Activated CD8-positive, alpha-beta memory T cell treated with anti-CD3 and anti-CD28 coated beads, Interleukin-2, amount 10 ng/mL, durations not matched to agents 7 days and 5 days (primary cell): ENCODE measurements at regions not wholly inside any gene's neighbourhood (a gene's known extent, or its start where the extent isn't known, plus 50 kb on each side); places are given as distances from the start of the nearest gene placed in this dataset.
"Not testable (repeated sequence)": the region's sequence is repeated elsewhere in the genome, so short reads cannot be mapped to it uniquely, and the experiment has no call there.

Experiments used
- ATAC-seq: fragments of 150-1000 bp; cut with Tn5 transposase; one replicate; pipeline ENCODE4 v1.10.0; 2021; ENCODE audit warnings: moderate library complexity
- CTCF ChIA-PET: fragments of 350-600 bp; sonication (Branson Sonifier 250); formaldehyde crosslinking; loops from one replicate; lab custom pipeline; 2021; ENCODE audit warnings: antibody characterized with exemption; lab: Charles Lee
- DNase-seq: peaks from one replicate; pipeline ENCODE4 v3.0.0-alpha.2; 2020
- H3K27ac Mint-ChIP-seq: one replicate; pipeline ENCODE4 v1.8.0; 2021; ENCODE audit warnings: mild to moderate bottlenecking, mixed read lengths
- H3K27me3 Mint-ChIP-seq: one replicate; pipeline ENCODE4 v1.8.0; 2021; ENCODE audit warnings: mixed read lengths
- H3K36me3 Mint-ChIP-seq: one replicate; pipeline ENCODE4 v1.8.0; 2021; ENCODE audit warnings: mild to moderate bottlenecking, mixed read lengths
- H3K4me1 Mint-ChIP-seq: one replicate; pipeline ENCODE4 v1.8.0; 2021; ENCODE audit warnings: mixed read lengths
- H3K4me3 Mint-ChIP-seq: one replicate; pipeline ENCODE4 v1.8.0; 2021; ENCODE audit warnings: mild to moderate bottlenecking, moderate library complexity, mixed read lengths
- H3K9me3 Mint-ChIP-seq: one replicate; pipeline ENCODE4 v1.8.0; 2022; ENCODE audit warnings: low read depth, mixed read lengths

DNA sequence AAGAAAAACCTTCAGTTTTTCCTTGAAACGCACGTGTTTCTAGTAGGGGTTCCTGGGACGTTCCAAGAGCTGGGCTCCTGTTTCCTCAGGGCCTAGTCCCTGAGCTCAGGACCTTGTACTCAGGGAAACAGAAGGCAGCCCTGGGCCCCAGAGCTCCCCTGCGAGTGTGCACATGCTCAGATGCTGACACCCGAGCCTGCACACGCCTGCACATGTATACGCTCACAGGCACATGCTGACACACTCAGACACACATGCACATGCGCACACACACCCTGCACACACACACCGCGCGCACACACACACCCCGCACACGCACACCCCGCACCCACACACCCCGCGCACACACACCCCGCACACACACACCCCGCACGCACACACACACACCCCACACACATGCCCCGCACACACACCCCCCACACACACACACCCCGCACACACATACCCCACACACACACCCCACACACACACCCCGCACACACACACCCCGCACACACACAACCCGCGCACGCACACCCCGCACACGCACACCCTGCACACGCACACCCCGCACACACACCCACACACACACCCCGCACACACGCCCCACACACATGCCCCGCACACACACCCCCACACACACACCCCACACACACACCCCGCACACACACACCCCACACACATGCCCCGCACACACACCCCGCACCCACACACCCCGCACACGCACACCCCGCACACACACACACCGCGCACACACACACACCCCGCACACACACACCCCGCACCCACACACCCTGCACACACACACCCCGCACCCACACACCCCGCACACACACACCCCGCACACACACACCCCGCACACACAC, 52.2 kb downstream of the CALML3 start:
- peaks cover 16% of the 10 kb centered on the region for H3K27me3 Mint-ChIP-seq
- H3K36me3 Mint-ChIP-seq: no peaks in the 10 kb centered on the region
- no peak for ATAC-seq
- CTCF ChIA-PET: no interaction called here
- no peaks in the 10 kb centered on the region for H3K9me3 Mint-ChIP-seq
- no peak overlapping the region for H3K4me3 Mint-ChIP-seq
- no peak overlapping the region for H3K27ac Mint-ChIP-seq
- H3K4me1 Mint-ChIP-seq: no peaks in the 10 kb centered on the region
- DNase-seq: no peak

DNA sequence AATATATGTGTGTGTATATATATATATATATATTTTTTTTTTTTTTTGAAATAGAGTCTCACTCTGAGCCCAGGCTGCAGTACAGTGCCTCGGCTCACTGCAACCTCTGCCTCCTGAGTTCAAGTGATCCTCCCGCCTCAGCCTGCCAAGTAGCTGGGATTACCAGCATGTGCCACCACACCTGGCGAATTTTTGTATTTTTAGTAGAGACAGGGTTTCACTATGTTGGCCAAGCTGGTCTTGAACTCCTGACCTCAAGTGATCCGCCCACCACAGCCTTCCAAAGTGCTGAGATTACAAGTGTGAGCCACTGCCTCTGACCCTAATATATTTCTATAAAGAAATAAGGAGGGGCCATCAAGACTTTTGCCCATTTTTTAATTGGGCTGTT, 55.3 kb downstream of the CALML3 start:
- H3K4me3 Mint-ChIP-seq, H3K4me1 Mint-ChIP-seq, ATAC-seq, DNase-seq, H3K36me3 Mint-ChIP-seq, H3K9me3 Mint-ChIP-seq, CTCF ChIA-PET, H3K27ac Mint-ChIP-seq: not testable (repeated sequence)
- peaks cover 32% of the 10 kb centered on the region for H3K27me3 Mint-ChIP-seq

- Mint-ChIP-seq H3K4me1 (no peaks in the 10 kb centered on the region), H3K27ac (no peak overlapping the region), H3K4me3 (no peak overlapping the region), H3K27me3 (peaks cover 46% of the 10 kb centered on the region), H3K9me3 (no peaks in the 10 kb centered on the region), H3K36me3 (no peaks in the 10 kb centered on the region)
- DNase-seq (no peak), ATAC-seq (no peak)
- CTCF ChIA-PET: interaction anchor here (0.7 to 0.9 kb wide), 2 partner anchors 30 to 48 kb away, joined by 3 read pairs; no protein-coding TSS in a partner anchor
Measured at GRCh38 chr10:5581670-5582566, 57.2 kb downstream of the CALML3 start.

DNA sequence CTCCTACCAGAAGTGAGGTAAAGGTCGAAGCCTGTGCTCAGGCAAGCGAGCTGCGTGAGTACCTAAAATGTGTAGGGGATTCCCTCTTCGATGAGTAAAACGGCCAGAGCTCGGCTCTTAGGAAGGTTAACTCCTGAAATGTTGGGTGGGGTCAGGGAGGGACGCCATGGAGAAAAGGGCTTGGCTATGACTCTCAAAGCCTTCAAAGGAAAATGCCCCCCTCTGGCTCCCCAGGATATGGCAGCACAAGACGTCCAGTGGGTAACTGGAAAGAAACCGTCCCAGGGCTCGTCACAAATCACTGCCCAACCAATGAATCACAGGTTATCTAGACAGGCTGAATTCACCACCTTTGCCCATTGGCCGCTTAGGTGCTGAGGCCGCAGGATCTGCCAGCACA, 58.0 kb downstream of the CALML3 start:
- Mint-ChIP-seq H3K4me3 (no peak overlapping the region), H3K9me3 (no peaks in the 10 kb centered on the region), H3K36me3 (no peaks in the 10 kb centered on the region), H3K27me3 (peaks cover 46% of the 10 kb centered on the region), H3K4me1 (no peaks in the 10 kb centered on the region), H3K27ac (no peak overlapping the region)
- CTCF ChIA-PET: interaction anchor here (0.7 to 0.9 kb wide), 2 partner anchors 31 to 47 kb away, joined by 3 read pairs; no protein-coding TSS in a partner anchor
- ATAC-seq: no peak
- no peak for DNase-seq

DNA sequence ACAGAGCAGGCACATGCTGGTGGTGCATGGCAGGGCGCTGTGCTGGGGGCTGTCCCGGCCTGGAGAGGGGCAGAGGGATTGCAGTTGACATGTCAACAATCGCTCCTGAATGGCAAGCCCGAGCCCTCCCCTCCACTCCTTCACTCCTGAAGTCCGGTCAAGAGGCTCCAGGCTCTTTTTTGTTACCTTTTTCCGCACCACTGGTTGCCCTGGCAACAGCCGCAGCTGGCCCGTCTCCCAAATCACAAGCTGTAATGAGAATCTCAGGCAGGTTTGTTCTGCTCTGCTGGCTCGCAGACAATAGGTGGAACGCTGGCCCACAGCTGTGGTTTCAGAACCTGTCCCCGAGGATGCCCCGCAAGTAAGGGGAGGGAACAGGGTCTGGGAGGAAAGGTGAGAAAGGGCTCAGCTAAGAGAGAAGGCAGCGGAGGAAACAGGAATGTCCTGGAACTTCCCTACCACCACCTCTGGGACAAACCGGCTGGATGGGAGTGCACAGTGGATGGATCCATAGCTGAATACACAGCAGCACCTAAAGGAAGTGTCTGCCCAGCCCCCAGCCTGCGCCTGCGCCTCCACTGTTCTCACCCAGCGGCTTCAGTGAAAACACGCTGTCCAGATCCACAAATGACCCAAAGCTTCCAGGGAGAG, 58.9 kb downstream of the CALML3 start:
- H3K36me3 Mint-ChIP-seq: no peaks in the 10 kb centered on the region
- CTCF ChIA-PET: no interaction called here
- ATAC-seq: no peak
- no peak for DNase-seq
- H3K9me3 Mint-ChIP-seq: no peaks in the 10 kb centered on the region
- H3K27me3 Mint-ChIP-seq: peaks cover 44% of the 10 kb centered on the region
- no peak overlapping the region for H3K4me3 Mint-ChIP-seq
- no peaks in the 10 kb centered on the region for H3K4me1 Mint-ChIP-seq
- no peak overlapping the region for H3K27ac Mint-ChIP-seq

- Mint-ChIP-seq H3K4me3 (no peak overlapping the region), H3K27me3 (peaks cover 50% of the 10 kb centered on the region), H3K36me3 (no peaks in the 10 kb centered on the region), H3K4me1 (no peaks in the 10 kb centered on the region), H3K9me3 (no peaks in the 10 kb centered on the region), H3K27ac (no peak overlapping the region)
- ATAC-seq (peak; percentile 20), DNase-seq (no peak)
- CTCF ChIA-PET: interaction anchor here (0.6 to 1.2 kb wide), 2 partner anchors 38 to 157 kb away, joined by 3 to 5 read pairs; no protein-coding TSS in a partner anchor
Measured at GRCh38 chr10:5584895-5585516, 60.2 kb downstream of the CALML3 start.

DNA sequence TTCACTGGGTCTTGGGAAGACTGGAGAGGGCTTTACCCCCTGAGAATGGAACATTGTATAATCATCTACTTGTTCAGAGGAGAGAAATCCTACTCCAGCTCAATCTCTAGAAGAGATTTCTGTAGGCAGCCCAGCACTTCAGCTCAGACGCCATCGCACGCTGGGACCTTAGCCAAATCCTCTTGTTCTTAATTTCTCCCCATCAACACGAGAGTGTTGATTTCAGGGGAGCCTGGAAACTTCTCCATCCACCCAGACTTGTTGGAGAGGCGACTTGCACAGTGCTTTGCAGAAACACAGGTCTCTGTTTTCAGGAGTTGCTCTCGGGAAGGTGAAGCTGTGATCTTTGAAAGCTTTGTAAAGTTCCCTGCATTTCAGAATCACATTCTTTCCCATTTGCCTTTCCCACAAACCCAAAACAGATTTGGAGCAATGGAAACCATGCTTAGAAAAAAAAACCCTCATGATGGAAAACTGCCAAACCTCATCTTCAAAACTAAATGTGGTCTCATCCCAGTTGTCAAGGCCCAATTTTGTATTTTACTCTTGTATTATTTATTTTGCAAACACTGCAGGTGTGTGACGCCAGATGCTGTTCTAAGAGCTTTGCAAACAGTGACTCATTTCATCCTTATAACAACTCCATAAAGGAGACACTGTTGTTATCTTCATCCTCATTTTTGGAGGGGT, 60.9 kb downstream of the CALML3 start:
- H3K27ac Mint-ChIP-seq: no peak overlapping the region
- no peaks in the 10 kb centered on the region for H3K9me3 Mint-ChIP-seq
- ATAC-seq (no peak), DNase-seq (no peak)
- no peaks in the 10 kb centered on the region for H3K36me3 Mint-ChIP-seq
- H3K27me3 Mint-ChIP-seq: peaks cover 49% of the 10 kb centered on the region
- H3K4me3 Mint-ChIP-seq: no peak overlapping the region
- CTCF ChIA-PET: interaction anchor here (1.2 kb wide), 1 partner anchor 37 kb away, joined by 5 read pairs; no protein-coding TSS in a partner anchor
- H3K4me1 Mint-ChIP-seq: no peaks in the 10 kb centered on the region

- H3K9me3 Mint-ChIP-seq: no peaks in the 10 kb centered on the region
- no peak overlapping the region for H3K27ac Mint-ChIP-seq
- no peak for ATAC-seq
- CTCF ChIA-PET: interaction anchor here (1.2 kb wide), 1 partner anchor 35 kb away, joined by 4 read pairs; no protein-coding TSS in a partner anchor
- H3K4me3 Mint-ChIP-seq: no peak overlapping the region
- H3K27me3 Mint-ChIP-seq: peaks cover 41% of the 10 kb centered on the region
- H3K36me3 Mint-ChIP-seq: no peaks in the 10 kb centered on the region
- no peaks in the 10 kb centered on the region for H3K4me1 Mint-ChIP-seq
- no peak for DNase-seq
Measured at GRCh38 chr10:5587151-5588079, 62.7 kb downstream of the CALML3 start.

DNA sequence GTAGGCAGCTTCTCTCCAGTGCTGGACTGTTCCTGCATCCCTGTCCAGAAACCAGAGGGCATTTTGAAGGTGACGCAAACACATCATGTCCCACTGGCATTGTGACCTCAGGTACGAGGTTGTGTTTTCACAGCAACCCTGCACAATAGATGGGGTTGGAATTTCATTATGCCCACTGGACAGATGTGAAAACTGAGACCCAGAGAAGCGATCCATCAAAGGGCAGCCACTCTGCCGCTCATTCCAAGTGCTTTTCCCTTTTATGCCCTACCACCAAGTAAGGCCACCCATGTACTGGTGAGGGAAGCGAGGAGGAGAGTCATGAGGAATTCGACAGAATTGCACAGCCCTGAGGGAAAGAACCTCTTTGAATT, 63.3 kb downstream of the CALML3 start:
- Mint-ChIP-seq H3K36me3 (no peaks in the 10 kb centered on the region), H3K4me3 (no peak overlapping the region), H3K27me3 (peaks cover 42% of the 10 kb centered on the region), H3K27ac (no peak overlapping the region), H3K9me3 (no peaks in the 10 kb centered on the region), H3K4me1 (no peaks in the 10 kb centered on the region)
- DNase-seq (no peak), ATAC-seq (no peak)
- CTCF ChIA-PET: interaction anchor here (1.2 kb wide), 1 partner anchor 34 kb away, joined by 4 read pairs; no protein-coding TSS in a partner anchor

GRCh38 chr10:5588603-5589002, 63.8 kb downstream of the CALML3 start:
- Mint-ChIP-seq H3K9me3 (no peaks in the 10 kb centered on the region), H3K27ac (no peak overlapping the region), H3K36me3 (no peaks in the 10 kb centered on the region), H3K4me1 (no peaks in the 10 kb centered on the region), H3K27me3 (peaks cover 40% of the 10 kb centered on the region), H3K4me3 (no peak overlapping the region)
- DNase-seq (no peak), ATAC-seq (no peak)
- CTCF ChIA-PET: no interaction called here
